Esophagus (tissue), 2 donors: ENCODE measurements at regions not wholly inside any gene's neighbourhood (a gene's known extent, or its start where the extent isn't known, plus 50 kb on each side); places are given as distances from the start of the nearest gene placed in this dataset.
"Not testable (repeated sequence)": the region's sequence is repeated elsewhere in the genome, so short reads cannot be mapped to it uniquely, and the experiment has no call there.

Experiments
- H3K27ac ChIP-seq, 2 donors: one replicate each; pipeline ENCODE4 v1.5.1; 2013; ENCODE audit warnings: low read depth in 2 of 2, mild to moderate bottlenecking in 2 of 2, inconsistent platforms in 1 of 2, low read length in 1 of 2, moderate library complexity in 1 of 2
- H3K27me3 ChIP-seq, 2 donors: one replicate each; pipeline ENCODE4 v1.6.1; 2013; ENCODE audit warnings: low read length in 2 of 2, control low read depth in 1 of 2, mild to moderate bottlenecking in 1 of 2; ENCODE audit not compliant: insufficient read depth in 2 of 2, control insufficient read depth in 1 of 2
- H3K36me3 ChIP-seq, 2 donors: one replicate each; pipeline ENCODE4 v1.6.1; 2013; ENCODE audit warnings: low read length in 1 of 2; ENCODE audit not compliant: control insufficient read depth in 2 of 2, insufficient read depth in 2 of 2
- H3K4me1 ChIP-seq, 2 donors: one replicate each; pipeline ENCODE4 v1.6.1; 2013; ENCODE audit warnings: low read length in 1 of 2; ENCODE audit not compliant: control insufficient read depth in 2 of 2, insufficient read depth in 2 of 2
- H3K4me3 ChIP-seq, 2 donors: one replicate each; pipeline ENCODE4 v1.5.1; 2013; ENCODE audit warnings: low read length in 2 of 2, mild to moderate bottlenecking in 2 of 2, low read depth in 1 of 2, moderate library complexity in 1 of 2
- H3K9me3 ChIP-seq, 2 donors: one replicate each; pipeline ENCODE4 v1.6.1; 2013; ENCODE audit warnings: mild to moderate bottlenecking in 2 of 2, low read depth in 1 of 2, low read length in 1 of 2, moderate library complexity in 1 of 2; ENCODE audit not compliant: control insufficient read depth in 2 of 2, insufficient read depth in 1 of 2
- WGBS, 2 donors: extraction: QIAGEN DNeasy Blood & Tissue Kit; methylation state at CpG; one replicate each; pipeline ENCODE4 v1.1.7; 2013; 5-methylcytosine and 5-hydroxymethylcytosine counted together
- donor health status: healthy with polysubstance abuse.
- donor health status: Bipolar disorder and iron deficiency.

DNA sequence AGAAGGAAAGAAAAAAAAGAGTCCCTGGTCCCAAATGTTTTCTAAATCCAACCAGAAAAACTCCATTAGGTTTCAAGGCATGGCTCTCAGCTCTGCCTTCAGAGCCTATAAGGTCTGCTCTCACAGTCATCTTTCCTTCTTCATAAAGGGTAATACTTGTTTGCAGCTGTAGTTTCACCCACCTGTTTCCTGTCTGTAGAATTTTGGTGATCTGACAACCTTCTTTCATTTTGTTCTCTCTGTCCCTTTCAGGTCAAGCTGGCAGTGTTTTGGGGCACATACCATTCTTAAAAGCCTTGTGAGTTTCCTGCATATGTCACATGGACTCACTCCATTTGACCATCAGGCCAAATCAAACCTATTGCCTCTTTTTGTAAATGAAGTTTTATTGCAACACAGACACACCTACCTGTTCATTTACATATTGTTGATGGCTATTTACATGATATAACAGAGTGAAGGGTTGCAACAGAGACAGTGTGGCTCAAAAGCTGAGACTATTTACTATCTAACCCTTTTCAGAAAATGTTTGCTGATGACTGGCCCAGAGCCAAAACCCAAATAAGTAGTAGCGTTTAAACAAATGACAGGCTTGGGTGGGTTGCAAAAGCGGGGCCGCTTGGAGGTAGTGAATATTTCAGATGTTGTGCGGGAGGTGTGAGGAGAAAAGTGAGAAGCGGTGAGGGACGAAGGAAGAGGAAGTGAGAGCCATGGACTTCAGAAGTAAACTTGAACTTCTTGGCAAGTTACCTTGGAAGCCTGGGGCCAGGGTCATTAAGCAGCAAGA lies 292.7 kb upstream of the PROK2 start:
- 75 to 79% methylated on average over 6 of the region's 6 CpGs for WGBS, 2 donors
- H3K9me3 ChIP-seq = peaks cover 0 to 5% of the 10 kb centered on the region in 2 donors
- H3K4me3 ChIP-seq = no peak overlapping the region
- H3K36me3 ChIP-seq = no peaks in the 10 kb centered on the region
- H3K27ac ChIP-seq = no peak overlapping the region
- no peaks in the 10 kb centered on the region for H3K27me3 ChIP-seq
- H3K4me1 ChIP-seq = no peaks in the 10 kb centered on the region

GRCh38 chr3:72075848-72076247 lies 290.9 kb upstream of the PROK2 start:
- H3K36me3 ChIP-seq, H3K9me3 ChIP-seq, H3K27me3 ChIP-seq, H3K4me1 ChIP-seq, H3K4me3 ChIP-seq, H3K27ac ChIP-seq: not testable (repeated sequence)
- 79% methylated on average over 7 of the region's 7 CpGs for WGBS, 2 donors

DNA sequence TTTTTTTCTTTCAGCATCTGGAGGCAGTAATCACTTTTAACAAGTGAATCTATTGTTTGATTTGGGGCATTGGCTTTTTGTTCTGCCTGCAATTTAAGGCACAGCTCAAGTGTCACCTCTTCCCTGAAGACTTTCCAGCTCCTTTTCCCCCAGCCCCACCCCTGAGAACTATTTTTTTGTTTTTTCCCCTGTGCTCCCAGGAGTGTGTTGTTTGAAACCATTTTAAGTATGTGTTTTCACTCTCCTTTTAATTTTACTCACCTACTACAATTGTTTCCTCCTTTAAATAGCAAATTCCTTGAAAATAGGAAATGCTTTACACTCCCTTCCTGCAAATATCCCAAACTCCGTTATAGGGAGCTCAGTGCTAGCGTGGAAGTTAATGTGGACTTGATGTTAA lies 286.7 kb upstream of the PROK2 start:
- Histone ChIP-seq H3K27ac (no peak overlapping the region), H3K4me1 (no peaks in the 10 kb centered on the region), H3K27me3 (no peaks in the 10 kb centered on the region), H3K4me3 (no peak overlapping the region), H3K36me3 (no peaks in the 10 kb centered on the region), H3K9me3 (peaks cover 0 to 5% of the 10 kb centered on the region in 2 donors)
- 89 to 98% methylated on average over 2 of the region's 2 CpGs for WGBS, 2 donors

- no peaks in the 10 kb centered on the region for H3K4me1 ChIP-seq
- no peaks in the 10 kb centered on the region for H3K9me3 ChIP-seq
- H3K27ac ChIP-seq = no peak overlapping the region
- no peak overlapping the region for H3K4me3 ChIP-seq
- no peaks in the 10 kb centered on the region for H3K27me3 ChIP-seq
- 78 to 91% methylated on average over 6 of the region's 6 CpGs for WGBS, 2 donors
- H3K36me3 ChIP-seq = no peaks in the 10 kb centered on the region
These were observed 285.1 kb upstream of the PROK2 start for GRCh38 chr3:72070005-72070404.

DNA sequence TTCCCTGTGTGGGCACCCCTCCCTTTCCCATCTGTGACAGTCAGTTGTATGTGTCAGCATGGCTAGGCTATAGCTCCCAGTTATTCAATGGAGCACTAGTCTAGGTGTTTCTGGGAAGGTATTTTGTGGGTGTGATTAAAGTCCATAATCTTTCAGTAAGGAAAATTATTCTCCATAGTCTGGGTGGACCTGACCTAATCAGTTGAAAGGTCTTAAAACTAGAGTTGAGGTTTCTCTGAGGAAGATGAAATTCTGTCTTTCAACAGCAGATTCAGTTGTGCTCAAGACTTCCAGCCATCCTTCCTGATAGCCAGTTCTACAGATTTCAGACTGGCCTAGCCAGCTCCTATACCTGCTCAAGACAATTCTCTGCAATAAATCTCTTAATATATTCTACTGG lies 284.6 kb upstream of the PROK2 start:
- Histone ChIP-seq H3K9me3 (peaks cover 0 to under 1% of the 10 kb centered on the region in 2 donors), H3K4me3 (no peak overlapping the region), H3K27me3 (no peaks in the 10 kb centered on the region), H3K27ac (no peak overlapping the region), H3K4me1 (no peaks in the 10 kb centered on the region), H3K36me3 (no peaks in the 10 kb centered on the region)

DNA sequence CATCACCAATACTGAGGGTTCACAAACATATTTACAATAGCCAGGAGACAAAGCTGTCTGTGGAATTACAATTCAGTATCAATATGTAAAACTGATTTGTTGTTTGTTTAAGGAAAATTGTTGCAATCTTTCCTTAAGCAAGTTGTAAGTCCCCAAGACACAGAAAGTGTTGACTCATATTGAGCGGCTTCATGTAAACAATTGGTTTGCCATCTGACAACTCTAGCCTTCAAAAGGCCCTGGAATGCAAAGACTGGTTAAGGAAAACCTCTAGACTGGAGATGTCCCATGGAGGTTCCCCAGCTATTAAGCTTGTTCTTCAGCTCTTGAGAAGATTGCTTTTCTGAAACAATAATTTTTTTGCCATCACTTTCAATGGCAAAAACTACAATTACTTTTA lies 283.7 kb upstream of the PROK2 start:
- Histone ChIP-seq H3K4me1 (no peaks in the 10 kb centered on the region), H3K27ac (no peak overlapping the region), H3K4me3 (no peak overlapping the region), H3K27me3 (no peaks in the 10 kb centered on the region), H3K9me3 (peaks cover 0 to 2% of the 10 kb centered on the region in 2 donors), H3K36me3 (no peaks in the 10 kb centered on the region)
- 82 to 84% methylated on average over 1 of the region's 1 CpG for WGBS, 2 donors

DNA sequence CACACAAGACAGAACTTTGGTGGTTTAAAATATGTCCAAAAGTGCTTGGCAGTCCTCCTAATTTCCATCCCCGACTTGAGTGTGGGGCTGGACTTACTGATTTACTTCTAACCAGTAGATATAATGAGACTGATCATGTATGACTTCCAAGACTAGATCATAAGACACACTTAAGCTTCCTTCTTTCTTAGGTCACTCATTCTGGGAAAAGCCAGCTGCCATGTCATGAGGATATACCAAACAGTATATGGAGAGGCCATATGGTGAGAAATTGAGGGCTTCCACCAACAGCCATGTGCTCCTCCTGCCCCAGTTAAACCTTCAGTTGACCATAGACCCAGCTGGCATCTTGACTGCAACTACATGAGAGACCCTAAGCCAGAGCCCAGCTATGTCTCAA lies 282.8 kb upstream of the PROK2 start:
- H3K4me1 ChIP-seq = no peaks in the 10 kb centered on the region
- H3K36me3 ChIP-seq = no peaks in the 10 kb centered on the region
- no peak overlapping the region for H3K4me3 ChIP-seq
- H3K9me3 ChIP-seq = peaks cover 0 to 2% of the 10 kb centered on the region in 2 donors
- 27 to 30% methylated on average over 1 of the region's 1 CpG for WGBS, 2 donors
- H3K27ac ChIP-seq = no peak overlapping the region
- no peaks in the 10 kb centered on the region for H3K27me3 ChIP-seq

GRCh38 chr3:72065872-72066641 lies 281.1 kb upstream of the PROK2 start:
- Histone ChIP-seq H3K4me3 (no peak overlapping the region), H3K4me1 (no peaks in the 10 kb centered on the region), H3K27me3 (no peaks in the 10 kb centered on the region), H3K9me3 (peaks cover 0 to 2% of the 10 kb centered on the region in 2 donors), H3K36me3 (no peaks in the 10 kb centered on the region), H3K27ac (no peak overlapping the region)
- WGBS, 2 donors = 64 to 65% methylated on average over 5 of the region's 5 CpGs

DNA sequence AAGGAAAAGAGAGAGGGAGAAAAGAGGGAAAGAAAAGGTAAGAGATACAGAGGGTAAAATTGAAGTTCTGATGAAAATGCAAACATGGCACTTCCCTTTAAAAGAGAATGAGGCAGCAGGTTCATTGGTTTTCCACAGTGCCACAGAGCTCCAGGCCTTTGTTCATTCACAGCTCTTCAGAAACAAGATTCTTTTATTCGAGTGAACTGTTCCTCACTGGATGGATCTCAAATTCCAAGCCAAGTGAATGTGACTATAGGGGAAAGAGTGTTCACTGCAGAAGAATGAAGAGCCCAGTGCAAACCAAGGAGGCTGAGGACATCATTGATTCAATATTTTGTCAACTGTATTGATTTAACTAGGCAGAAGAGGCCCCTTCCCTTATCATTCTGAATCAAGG lies 280.3 kb upstream of the PROK2 start:
- Histone ChIP-seq H3K27me3 (no peaks in the 10 kb centered on the region), H3K4me3 (no peak overlapping the region), H3K36me3 (no peaks in the 10 kb centered on the region), H3K9me3 (peaks cover 0 to 2% of the 10 kb centered on the region in 2 donors), H3K4me1 (no peaks in the 10 kb centered on the region), H3K27ac (no peak overlapping the region)
- 80 to 82% methylated on average over 1 of the region's 1 CpG for WGBS, 2 donors

DNA sequence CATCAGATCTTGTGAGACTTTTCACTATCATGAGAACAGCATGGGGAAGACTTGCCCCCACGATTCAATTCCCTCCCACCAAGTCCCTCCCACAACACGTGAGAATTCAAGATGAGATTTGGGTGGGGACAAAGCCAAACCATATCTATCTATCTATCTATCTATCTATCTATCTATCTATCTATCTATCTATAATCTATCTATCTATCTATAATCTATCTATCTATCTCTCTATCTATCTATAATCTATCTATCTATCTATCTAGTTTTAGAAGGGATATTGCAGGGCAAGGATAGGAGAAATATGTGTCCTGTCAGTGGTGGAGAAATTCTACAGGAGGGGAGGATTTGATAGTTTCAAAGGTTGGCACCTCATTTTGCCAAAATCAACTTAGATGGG lies 279.8 kb upstream of the PROK2 start:
- H3K4me3 ChIP-seq, H3K27me3 ChIP-seq, H3K4me1 ChIP-seq, H3K27ac ChIP-seq, H3K36me3 ChIP-seq, H3K9me3 ChIP-seq: not testable (repeated sequence)
- WGBS, 2 donors = 41 to 42% methylated on average over 2 of the region's 2 CpGs
